ENCODE measurements at regions not wholly inside any gene's neighbourhood (a gene's known extent, or its start where the extent isn't known, plus 50 kb on each side); places are given as distances from the start of the nearest gene placed in this dataset.

GRCh38 chr7:106794276-106795083 is 70.6 kb upstream of the PIK3CG start:
- Mint-ChIP-seq H3K36me3 (no peaks in the 10 kb centered on the region), H3K9me3 (peaks cover 15% of the 10 kb centered on the region), H3K4me1 (no peaks in the 10 kb centered on the region), H3K4me3 (no peak overlapping the region), H3K27me3 (ENCODE audit: insufficient read depth, low read depth) (peaks cover 4% of the 10 kb centered on the region), H3K27ac (no peak overlapping the region)
- peaks cover 7% of the 10 kb centered on the region for H3K36me3 ChIP-seq
- no peaks in the 10 kb centered on the region for H3F3A ChIP-seq (ENCODE audit: low read depth)
- H3K27ac ChIP-seq = no peak overlapping the region
- TF ChIP-seq EZH2 (IDR thresholded peaks at IDR 0.05) = no peak
- no peak for TF ChIP-seq CTCF (IDR thresholded peaks at IDR 0.05)
- TF ChIP-seq EZH2phosphoT487 (IDR thresholded peaks at IDR 0.05) = no peak
- no peak overlapping the region for H3K4me2 ChIP-seq
- H2AFZ ChIP-seq (replicated peaks) = no peak overlapping the region
- H3K9me3 ChIP-seq (ENCODE audit: low read depth) = peaks cover 13% of the 10 kb centered on the region
- no peak overlapping the region for H3K9ac ChIP-seq
- H3K4me1 ChIP-seq = no peaks in the 10 kb centered on the region
- DNase-seq (ENCODE audit: low spot score) = no peak
- no peaks in the 10 kb centered on the region for H4K20me1 ChIP-seq (ENCODE audit: low read depth)
- H3K79me2 ChIP-seq (ENCODE audit: low read depth) = no peaks in the 10 kb centered on the region
- H3K27me3 ChIP-seq = no peaks in the 10 kb centered on the region
- no peak overlapping the region for H3K4me3 ChIP-seq

- Mint-ChIP-seq H3K4me3 (no peak overlapping the region), H3K27ac (no peak overlapping the region), H3K9me3 (peaks cover 13% of the 10 kb centered on the region), H3K36me3 (no peaks in the 10 kb centered on the region), H3K4me1 (no peaks in the 10 kb centered on the region), H3K27me3 (ENCODE audit: insufficient read depth, low read depth) (peaks cover 7% of the 10 kb centered on the region)
- Histone ChIP-seq H3K4me3 (no peak overlapping the region), H3K4me2 (no peak overlapping the region), H3K27ac (no peak overlapping the region), H3K9me3 (ENCODE audit: low read depth) (peaks cover 13% of the 10 kb centered on the region), H3K27me3 (no peaks in the 10 kb centered on the region), H3K4me1 (no peaks in the 10 kb centered on the region), H3F3A (ENCODE audit: low read depth) (no peaks in the 10 kb centered on the region), H3K36me3 (peaks cover 7% of the 10 kb centered on the region), H2AFZ (replicated peaks) (no peak overlapping the region), H3K9ac (no peak overlapping the region), H4K20me1 (ENCODE audit: low read depth) (no peaks in the 10 kb centered on the region), H3K79me2 (ENCODE audit: low read depth) (no peaks in the 10 kb centered on the region)
- no peak for TF ChIP-seq EZH2 (IDR thresholded peaks at IDR 0.05)
- no peak for TF ChIP-seq EZH2phosphoT487 (IDR thresholded peaks at IDR 0.05)
- no peak for TF ChIP-seq CTCF (IDR thresholded peaks at IDR 0.05)
- no peak for DNase-seq (ENCODE audit: low spot score)
Measured at GRCh38 chr7:106795084-106795876, 69.8 kb upstream of the PIK3CG start.

GRCh38 chr7:106795877-106796231 is 69.2 kb upstream of the PIK3CG start:
- Mint-ChIP-seq H3K4me3 (no peak overlapping the region), H3K27me3 (ENCODE audit: insufficient read depth, low read depth) (peaks cover 5% of the 10 kb centered on the region), H3K4me1 (no peaks in the 10 kb centered on the region), H3K36me3 (no peaks in the 10 kb centered on the region), H3K27ac (no peak overlapping the region), H3K9me3 (peaks cover 13% of the 10 kb centered on the region)
- no peak for DNase-seq (ENCODE audit: low spot score)
- no peaks in the 10 kb centered on the region for H3K79me2 ChIP-seq (ENCODE audit: low read depth)
- H3F3A ChIP-seq (ENCODE audit: low read depth) = no peaks in the 10 kb centered on the region
- H3K27ac ChIP-seq = no peak overlapping the region
- H3K36me3 ChIP-seq = peaks cover 7% of the 10 kb centered on the region
- no peak overlapping the region for H3K4me2 ChIP-seq
- no peaks in the 10 kb centered on the region for H4K20me1 ChIP-seq (ENCODE audit: low read depth)
- H2AFZ ChIP-seq (replicated peaks) = no peak overlapping the region
- no peak overlapping the region for H3K4me3 ChIP-seq
- H3K9me3 ChIP-seq (ENCODE audit: low read depth) = peaks cover 13% of the 10 kb centered on the region
- H3K4me1 ChIP-seq = no peaks in the 10 kb centered on the region
- H3K27me3 ChIP-seq = no peaks in the 10 kb centered on the region
- TF ChIP-seq EZH2 (IDR thresholded peaks at IDR 0.05) (no peak), EZH2phosphoT487 (IDR thresholded peaks at IDR 0.05) (no peak), CTCF (IDR thresholded peaks at IDR 0.05) (no peak)
- H3K9ac ChIP-seq = no peak overlapping the region
